SK-N-MC (cell line): ENCODE measurements at regions not wholly inside any gene's neighbourhood (a gene's known extent, or its start where the extent isn't known, plus 50 kb on each side); places are given as distances from the start of the nearest gene placed in this dataset.

ENCODE experiments used
- EZH2 ChIP-seq: fragments of 200-600 bp; sonication (generic); IDR thresholded peaks from one replicate; pipeline ENCODE4 v1.6.1; 2017; ENCODE audit warnings: antibody characterized with exemption
- FOXP2 ChIP-seq: optimal IDR thresholded peaks from 2 replicates; pipeline ENCODE3; 2011; ENCODE audit warnings: mild to moderate bottlenecking, moderate library complexity; ENCODE audit not compliant: insufficient read depth; ENCODE audit errors: extremely low read length, control extremely low read depth
- POLR2AphosphoS5 ChIP-seq: IDR thresholded peaks from 2 replicates; pipeline ENCODE4 v1.6.1; 2012; ENCODE audit warnings: mild to moderate bottlenecking, low read depth, low read length, borderline replicate concordance

DNA sequence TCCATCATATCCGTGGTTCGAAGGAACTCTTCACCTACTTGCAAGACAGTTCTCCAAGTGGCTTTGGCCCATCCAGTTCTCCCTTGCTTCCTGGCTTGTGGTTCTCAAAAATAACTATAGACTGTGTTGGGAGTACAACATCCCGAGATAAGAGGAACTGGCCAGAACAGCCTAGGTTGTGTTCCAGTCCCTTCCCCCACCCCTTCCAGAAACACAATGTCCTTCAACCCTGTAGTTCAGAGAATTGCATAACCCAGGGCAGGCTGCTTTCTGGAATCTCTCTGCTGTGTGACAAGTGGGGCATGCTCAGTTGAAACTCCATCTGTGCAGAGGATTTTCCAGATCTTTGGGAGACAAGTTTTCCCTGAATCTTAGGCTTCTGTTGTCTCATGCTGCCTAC, 206.5 kb downstream of the PCDH10 start:
- no peak for TF ChIP-seq POLR2AphosphoS5
- no peak for TF ChIP-seq EZH2
- TF ChIP-seq FOXP2: no peak
